HG02981 (cell line): ENCODE measurements at regions not wholly inside any gene's neighbourhood (a gene's known extent, or its start where the extent isn't known, plus 50 kb on each side); places are given as distances from the start of the nearest gene placed in this dataset.
A peak's percentile ranks its signal among the peaks of the same experiment; 100 is the strongest.
"Not testable (repeated sequence)": the region's sequence is repeated elsewhere in the genome, so short reads cannot be mapped to it uniquely, and the experiment has no call there.

Source experiments
- ATAC-seq: cut with Tn5 transposase; IDR thresholded peaks from one replicate; pipeline ENCODE4 v1.9.1; 2021; ENCODE audit warnings: mild to moderate bottlenecking, moderate library complexity; ENCODE audit not compliant: unreplicated experiment

DNA sequence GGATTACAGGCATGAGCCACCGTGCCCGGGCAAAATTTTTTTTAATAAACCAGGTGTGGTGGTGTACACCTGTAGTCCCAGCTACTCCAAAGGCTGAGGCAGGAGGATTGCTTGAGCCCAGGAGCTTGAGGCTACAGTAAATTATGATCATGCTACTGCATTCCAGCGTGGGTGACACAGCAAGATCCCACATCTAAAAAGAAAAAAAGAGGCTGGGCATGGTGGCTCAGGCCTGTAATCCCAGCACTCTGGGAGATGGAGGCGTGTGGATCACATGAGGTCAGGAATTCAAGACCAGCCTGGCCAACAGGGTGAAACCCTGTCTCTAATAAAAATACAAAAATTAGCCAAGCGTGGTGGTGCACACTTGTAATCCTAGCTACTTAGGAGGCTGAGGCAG is 125.6 kb downstream of the ZNF281 start:
- not testable (repeated sequence) for ATAC-seq

DNA sequence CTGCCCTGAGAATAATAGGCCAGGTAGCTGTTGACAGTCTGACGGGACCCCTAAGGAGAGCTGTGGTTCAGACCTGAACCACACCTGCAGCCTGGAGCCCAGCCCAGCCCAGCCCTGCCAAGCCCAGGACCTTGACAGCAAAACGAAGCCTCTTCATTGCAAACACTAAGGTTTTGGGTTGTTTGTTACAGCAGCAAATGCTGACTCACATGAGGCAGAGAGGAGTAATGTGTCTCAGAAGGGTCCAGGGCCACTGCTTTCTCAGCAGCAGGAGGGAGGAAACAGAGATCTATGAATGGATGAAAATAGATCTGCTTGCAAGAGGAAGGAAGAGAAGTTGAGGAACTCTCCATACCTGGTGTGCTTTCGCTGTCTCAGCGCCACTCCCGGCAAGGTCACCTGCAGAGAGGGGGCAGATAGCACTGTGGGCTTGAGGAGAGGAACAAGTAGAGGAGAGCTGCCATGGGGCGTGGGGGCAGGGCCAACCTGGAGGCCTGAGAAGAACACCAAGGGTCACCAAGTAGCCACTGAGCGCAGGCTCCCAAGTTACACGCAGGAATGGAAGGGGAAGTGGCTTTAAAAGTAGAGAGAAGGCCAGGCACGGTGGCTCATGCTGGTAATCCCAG is 127.2 kb downstream of the ZNF281 start:
- no peak for ATAC-seq

DNA sequence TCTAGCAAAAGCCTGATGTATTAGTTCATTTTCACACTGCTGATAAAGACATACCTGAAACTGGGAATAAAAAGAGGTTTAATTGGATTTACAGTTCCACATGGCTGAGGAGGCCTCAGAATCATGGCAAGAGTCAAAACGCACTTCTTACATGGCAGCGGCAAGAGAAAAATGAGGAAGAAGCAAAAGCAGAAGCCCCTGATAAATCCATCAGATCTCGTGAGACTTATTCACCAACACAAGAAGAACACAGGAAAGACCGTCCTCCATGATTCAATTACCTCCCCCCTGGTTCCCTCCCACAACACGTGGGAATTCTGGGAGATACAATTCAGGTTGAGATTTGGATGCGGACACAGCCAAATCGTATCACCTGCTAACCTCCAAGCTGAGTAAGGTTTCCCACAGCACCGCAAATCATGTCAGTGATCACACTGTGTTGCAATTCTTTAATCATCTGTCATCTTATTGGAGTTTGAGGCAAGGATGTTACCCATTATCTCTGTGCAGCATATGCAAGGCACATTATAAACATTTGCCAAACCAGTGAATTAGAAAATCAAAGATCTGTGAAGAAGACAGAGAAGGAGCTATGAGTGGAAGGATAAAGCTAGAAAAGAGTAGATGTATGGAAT is 128.5 kb downstream of the ZNF281 start:
- ATAC-seq, result no peak

DNA sequence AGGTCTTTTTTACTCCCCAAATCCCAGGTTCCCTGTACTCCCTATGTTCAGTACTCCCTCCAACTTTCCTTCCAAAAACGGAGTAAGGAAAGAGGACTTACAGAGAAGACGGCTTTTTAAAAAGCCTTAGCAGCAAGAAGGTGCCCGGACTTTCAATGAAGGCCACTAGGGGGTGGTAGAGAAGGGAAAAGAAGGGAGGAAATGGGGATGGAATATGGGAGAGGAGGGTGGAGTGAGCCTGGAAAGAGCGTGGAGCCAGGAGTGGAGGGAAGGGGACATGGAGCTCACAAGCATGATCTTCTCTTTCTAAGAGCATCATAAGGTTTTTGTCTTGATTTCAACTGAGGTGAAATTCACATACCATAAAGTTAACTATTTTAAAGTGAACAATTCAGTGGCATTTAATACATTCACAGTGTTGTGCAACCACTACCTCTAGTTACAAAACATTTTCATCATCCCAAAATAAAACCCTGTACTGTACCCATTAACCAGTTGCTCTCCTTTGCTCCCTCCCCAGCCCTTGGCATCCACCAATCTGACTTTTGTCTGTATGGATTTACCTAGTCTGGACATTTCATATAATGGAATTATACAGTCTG is 129.9 kb downstream of the ZNF281 start:
- ATAC-seq, result no peak

DNA sequence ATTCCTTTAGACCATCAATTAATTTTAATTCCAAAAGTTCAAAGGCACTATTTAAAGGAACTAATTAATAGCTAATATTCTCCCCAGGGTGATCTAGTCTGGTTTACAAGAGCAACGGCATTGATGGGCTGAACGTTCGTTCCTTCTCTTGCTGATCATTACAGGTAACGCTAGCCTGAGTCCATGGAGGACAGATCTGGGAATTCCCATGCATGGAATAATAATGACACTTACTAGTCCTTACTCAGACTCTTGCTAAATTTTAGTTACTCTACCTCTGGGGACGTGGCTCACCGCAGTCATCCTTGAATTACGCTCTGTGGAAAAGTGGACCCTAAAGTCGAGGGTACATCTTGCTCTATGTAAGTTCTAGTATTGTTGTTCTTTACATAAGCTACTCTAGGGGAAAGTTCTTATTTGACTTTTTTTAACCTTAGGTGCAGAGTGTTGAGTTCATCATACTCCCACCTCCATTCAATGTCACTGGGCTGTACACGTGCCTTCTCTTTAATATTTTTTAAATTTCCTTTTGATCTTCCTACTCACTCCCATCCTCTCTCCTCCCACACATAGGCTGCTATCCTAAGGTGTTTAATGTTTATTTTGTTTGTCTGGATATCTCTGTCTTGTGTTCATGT is 133.9 kb downstream of the ZNF281 start:
- no peak for ATAC-seq

DNA sequence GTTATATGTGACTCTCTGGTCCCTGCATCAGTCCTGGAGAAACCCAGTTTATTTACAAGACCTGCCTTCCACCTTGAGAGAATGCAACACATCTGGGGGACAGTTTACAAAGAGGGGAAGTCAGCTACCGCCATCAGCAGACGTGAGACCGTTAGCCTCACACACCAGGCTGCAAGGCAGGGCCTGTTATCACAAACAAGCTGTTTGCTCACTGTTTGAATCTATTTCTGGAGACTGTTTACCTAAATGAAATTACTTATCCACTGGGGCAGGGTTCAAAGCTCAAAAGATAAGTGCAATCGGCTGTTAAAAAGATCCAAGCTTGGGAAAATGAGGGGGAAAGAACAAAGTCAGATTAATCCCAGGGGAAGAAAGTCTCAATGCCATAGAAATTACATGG is 134.4 kb downstream of the ZNF281 start:
- no peak for ATAC-seq

DNA sequence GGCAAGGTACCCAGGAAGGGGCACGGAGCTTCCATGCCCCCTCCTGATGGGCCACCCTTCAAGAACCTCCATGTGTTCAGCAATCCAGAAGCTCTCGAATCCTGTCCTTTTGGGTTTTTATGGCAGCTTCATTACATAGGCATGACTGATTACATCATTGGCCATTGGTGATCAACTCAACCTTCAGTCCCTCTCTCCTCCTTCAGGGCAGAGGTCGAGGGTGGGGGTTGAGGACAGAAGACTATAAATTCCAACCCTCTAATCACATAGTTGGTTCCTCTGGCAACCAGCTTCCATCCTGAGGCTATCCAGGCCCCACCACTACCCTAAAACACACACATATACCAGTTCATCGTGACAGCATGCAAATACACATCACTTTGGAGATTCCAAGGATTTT is 135.7 kb downstream of the ZNF281 start:
- no peak for ATAC-seq

DNA sequence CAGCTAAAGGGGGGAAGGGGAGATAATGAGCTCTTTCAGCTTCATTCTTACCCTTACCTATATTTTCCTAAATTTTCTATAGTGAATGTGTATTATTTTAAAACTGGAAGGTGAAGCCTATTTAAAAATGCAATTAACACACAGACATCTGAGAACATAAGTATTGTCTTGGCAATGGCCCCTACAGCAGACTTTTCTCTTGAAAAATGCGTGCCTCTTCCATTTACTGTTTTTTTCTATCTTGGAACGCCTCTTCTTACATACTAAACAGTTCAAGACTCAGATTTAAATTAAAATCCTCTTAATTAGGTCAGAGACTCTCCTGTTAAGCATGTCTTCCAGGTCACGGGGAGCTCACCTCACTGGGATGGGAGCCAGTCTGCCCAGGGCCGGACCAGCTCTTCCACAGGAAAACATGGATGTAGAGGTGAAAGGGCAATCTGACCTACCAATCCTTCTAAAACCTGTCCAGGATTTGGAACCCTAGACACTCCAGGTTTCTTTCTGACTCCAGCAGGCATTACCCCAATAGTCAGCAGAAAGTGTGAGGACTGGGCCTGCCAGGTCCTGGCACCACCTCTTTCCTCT is 137.3 kb downstream of the ZNF281 start:
- no peak for ATAC-seq

DNA sequence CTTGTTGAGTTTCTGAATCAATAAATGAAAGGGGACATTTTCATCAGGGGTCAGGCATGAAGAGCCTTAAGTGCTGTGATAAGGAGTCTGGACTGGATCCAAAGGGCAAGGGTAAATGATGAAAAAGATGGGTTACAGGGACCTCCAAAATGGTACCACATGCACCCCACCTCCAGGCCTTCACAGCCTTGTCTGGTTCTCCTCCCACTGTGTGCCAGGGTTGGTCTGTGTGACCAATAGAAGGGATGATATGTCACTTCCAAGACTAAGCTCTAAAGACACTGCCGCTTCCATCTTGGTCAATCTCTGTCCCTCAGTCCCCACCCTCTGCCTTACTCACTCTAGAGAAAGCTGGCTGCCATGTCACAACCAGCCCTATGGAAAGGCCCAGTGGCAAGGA is 140.6 kb downstream of the ZNF281 start:
- ATAC-seq, result no peak

DNA sequence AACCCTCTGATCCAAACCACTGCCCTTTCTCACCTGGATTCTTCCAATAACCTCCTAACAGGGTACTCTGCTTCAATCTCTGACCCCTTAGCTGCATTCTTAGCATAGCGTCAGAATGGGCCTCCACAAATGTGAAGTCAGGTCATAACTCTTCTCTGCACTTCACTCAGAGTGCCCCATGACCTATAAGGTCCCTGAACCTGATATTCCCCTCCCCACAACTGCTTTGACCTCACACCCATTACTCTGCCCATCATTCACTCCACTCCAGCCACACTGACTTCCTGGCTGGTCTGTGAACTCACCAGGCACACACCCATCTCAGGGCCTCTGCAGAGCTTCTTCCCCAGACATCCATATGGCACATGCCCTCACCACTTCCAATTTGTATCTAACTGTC is 141.9 kb downstream of the ZNF281 start:
- no peak for ATAC-seq

DNA sequence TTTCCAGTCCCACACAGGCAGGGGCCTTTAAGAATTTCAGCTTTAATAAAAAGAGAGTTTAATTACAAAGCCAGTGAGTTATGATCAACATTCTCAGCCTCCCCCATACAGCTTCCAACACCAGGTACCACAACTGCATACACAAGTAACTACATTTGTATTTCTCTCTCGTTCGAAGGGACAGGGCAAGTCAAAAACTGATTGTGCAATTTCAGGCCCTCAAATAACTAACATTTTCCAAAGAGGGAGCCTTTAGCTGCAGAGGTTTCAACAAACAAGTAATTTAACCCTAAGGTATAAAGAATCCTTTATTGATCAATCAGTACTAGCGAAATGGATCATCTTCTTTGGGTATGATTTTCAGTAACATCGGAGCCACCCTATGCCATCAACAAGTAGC is 142.4 kb downstream of the ZNF281 start:
- no peak for ATAC-seq

DNA sequence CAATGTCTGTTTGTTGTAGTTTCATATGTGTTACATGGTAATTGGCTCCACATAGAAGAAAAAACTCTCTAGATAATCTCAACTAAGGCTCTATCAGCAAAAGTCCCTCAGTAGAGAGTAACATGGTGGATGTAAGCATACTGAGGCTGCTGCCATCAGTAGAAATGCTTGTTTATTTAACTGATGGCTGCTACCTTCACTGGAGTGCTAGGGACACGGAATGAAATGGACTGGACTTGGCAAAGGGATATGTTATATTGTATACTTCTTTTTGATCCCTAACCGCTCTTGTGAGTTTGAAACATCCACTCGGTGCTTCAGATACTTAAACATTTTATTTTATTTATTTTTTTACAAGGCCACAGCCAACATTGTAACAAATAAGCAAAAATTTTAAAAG is 143.0 kb downstream of the ZNF281 start:
- no peak for ATAC-seq

DNA sequence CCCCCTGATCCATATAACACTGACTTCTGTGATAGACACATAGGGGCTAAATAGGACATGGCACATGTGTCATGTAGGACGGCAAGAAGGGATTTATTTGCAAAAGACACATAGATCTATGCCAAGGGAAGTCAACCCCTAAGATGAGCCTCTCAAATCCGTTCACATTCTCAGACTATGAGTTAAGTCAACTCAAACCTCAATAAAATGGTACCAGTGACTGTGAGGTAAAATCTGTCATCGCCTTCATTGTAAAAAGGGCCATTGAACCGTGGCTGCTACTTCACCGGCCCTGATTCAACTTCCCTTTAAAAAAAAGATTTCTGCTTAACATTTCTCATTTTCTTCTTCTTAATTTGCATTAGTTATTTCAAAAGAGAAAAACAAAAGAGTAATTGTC is 144.0 kb downstream of the ZNF281 start:
- no peak for ATAC-seq

DNA sequence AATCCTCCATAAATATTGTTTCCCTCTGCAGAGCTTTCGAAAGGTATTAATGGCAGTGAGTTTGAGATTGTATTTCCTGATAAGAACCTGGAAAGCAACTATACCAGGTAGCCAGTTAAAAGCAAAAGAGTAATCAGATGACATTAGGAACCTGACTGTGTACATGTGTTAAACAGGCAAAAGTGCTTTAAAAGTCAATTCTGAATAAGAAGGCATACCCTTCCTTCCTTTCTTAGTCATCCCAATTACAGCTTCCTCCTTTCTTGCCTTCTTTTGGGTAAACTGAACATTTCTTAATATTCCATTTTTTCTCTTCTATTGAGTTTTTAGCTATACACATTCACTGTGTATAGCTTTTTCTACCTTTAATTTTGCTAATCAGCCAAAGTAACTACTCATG is 144.7 kb downstream of the ZNF281 start:
- ATAC-seq, result no peak

DNA sequence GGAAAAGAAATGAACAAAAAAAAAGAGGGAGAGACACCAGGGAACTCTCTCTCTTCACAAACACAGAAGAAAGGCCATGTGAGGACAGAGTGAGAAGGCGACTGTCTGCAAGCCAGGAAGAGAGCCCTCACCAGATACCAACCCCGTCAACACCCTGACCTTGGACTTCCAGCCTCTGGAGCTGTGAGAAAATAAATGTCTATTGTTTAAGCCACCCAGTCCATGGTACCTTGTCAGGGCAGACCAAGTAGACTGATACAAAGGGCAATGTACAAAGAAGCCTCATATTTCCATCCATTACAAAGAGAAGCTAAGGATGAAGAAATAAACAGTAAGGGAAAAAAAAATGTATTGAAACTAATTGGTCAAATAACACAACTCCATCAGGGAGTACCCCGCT is 146.6 kb downstream of the ZNF281 start:
- no peak for ATAC-seq

DNA sequence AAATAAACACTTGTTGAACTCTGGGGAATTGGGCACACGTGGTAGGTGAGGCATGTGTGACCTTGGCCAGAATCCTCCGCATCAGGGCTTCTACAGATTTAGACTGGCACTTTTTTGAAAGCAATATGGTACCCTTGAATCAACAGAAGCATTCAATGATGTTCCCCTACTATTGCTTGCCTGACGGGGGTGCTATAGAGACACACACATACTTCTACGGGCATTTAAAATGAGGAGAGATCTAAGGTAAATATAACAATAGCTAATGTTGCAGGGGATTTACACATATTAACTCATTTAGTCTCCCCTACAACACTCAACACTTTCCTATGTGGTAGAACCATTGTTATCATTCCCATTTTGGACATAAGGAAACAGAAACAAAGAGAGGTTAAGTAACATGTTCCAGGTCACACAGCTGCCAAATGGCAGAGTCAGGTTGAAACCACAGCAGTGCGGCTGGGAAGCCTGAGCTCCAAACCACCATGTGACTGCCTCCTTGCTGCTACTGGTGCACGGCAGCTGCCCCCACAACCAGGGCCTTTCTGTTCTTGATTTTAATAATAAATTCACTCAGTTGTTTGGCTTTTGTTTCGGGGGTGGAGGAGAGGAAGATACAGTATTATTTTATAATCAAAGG is 147.4 kb downstream of the ZNF281 start:
- no peak for ATAC-seq

DNA sequence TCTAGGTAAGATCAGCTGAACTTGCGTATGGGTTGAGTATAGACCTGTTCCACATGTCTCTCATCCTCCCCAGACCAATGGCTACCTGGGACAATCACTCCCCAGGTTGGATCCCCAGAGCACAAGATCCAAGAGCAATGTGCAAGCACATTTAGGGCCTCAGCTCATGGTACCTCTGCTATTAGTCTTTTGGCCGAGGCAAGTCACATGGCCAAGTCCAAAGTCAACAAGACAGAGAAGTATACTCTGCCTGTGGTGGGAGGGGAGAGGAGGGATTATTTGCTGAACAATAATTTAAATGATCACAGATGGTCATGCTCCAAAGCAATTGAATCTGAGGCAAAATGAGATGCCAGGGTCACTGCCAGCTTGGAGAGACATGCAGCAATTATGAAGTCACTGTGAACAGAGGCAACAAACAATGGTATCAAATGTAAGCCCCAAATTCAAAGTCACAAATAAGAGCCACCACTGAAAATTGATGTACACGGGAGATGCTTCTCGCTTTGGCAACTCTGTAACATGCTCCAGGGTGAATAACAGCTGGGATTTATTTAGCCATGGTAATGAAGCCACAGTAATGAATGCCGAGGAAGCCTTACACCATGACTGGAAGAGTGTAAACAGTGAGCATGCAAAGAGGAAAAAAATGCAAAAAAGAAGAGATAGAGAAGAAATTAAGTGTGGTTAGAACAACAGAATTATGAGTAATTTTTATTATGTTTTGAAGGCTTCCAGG is 149.1 kb downstream of the ZNF281 start:
- no peak for ATAC-seq

DNA sequence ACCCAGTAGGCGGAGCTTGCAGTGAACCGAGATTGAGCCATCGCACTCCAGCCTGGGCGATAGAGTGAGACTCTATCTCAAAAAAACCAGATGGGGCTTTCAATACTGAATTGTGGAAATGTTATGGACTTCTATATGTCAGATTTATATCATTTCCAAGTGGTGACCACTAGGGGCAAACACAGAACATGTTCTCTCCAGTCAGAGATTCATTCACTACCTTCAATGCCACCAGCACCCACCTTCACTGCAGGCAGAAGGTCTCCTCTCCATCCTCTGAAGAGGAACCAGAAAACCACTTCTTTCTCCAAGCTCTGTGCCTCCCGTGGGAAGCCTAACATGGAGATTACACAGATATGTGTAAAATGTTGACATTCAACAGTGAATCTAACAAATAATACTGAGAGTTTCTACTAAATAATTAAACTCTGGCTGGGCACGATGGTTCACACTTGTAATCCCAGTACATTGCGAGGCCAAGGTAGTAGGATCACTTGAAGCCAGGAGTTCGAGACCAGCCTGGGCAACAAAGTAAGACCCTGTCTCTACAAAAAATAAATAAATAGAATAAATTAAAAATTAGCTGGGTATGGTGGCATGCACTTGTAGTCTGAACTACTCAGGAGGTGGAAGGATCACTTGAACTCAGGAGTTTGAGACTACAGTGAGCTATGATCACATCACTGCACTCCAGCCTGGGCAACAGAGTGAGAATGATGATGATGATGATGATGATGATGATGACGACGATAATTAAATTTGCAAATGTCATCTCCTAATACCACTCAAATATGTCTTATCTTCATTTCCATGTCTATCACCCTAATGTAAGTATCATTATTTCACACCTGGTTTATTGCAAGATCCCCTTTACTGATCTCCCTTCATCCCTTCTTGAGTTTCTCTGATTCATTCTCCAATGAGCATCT is 151.1 kb downstream of the ZNF281 start:
- peak; percentile 58 for ATAC-seq

DNA sequence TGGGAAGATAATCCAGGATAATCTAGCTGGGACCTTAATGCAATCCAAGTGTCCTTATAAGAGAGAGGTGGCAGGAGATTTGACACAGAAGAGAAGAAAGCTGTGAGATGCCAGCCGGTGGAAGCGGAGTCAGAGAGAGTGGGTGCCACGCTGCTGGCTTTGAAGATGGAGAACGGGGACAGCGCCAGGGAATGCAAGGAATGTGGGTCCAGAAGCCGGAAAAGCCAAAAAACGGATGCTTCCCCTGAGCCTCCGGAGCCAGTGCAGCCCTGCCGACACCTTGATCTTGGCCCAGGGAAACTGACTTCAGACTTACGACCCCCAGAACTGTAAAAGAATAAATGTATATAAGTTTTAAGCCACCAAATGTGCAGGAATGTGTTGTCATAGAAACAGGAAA is 152.6 kb downstream of the ZNF281 start:
- no peak for ATAC-seq

DNA sequence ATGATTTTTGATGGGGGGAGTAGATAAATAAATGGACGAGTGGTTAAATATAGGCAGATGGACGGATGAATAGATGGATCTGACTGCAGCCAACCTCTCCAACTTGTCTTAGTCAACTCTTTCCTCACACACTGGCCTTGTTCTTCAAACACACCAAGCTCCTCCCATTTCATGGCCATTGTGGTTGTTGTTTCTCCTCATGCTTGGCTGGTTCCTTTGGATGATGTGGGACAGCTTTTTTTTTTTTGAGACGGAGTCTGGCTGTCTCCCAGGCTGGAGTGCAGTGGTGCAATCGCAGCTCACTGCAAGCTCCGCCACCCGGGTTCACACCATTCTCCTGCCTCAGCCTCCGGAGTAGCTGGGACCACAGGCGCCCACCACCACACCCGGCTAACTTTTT is 155.2 kb downstream of the ZNF281 start:
- not testable (repeated sequence) for ATAC-seq
